HG02642 (cell line): ENCODE measurements at regions not wholly inside any gene's neighbourhood (a gene's known extent, or its start where the extent isn't known, plus 50 kb on each side); places are given as distances from the start of the nearest gene placed in this dataset.

Experiments
- ATAC-seq: cut with Tn5 transposase; IDR thresholded peaks from one replicate; pipeline ENCODE4 v1.9.1; 2021; ENCODE audit warnings: mild to moderate bottlenecking; ENCODE audit not compliant: unreplicated experiment, poor library complexity

DNA sequence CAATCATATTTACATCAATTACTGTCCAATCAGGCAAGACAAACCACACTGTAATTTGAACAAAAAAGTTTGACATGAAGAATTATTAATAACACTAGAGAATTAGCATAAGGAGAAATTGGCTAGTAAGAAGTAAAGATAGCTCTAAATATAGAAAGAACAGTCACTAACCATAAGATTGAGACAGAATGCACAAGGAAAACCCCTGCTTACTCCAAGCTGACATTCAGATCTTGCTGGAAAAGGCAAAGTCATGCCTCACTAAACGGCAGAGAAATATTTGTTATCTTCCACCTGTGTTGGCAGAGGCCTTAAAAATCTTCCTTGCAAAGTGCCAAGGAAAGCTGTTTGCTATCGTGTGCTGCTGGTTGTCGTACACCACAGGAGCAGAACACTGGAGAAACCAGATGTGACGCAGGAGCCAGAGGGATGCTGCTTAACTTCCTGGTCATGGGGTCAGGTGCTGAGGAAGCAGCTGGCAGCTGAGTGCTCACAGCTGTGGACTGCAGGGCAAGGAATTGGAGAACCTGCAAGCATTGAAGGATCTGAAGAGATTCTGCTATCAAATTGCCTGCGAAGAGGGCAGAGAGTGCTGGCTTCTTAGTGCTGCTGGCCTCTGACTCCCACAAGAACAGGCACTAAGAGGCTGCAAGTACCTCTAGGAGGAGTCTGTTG lies 1323.3 kb downstream of the LRFN5 start:
- no peak for ATAC-seq

DNA sequence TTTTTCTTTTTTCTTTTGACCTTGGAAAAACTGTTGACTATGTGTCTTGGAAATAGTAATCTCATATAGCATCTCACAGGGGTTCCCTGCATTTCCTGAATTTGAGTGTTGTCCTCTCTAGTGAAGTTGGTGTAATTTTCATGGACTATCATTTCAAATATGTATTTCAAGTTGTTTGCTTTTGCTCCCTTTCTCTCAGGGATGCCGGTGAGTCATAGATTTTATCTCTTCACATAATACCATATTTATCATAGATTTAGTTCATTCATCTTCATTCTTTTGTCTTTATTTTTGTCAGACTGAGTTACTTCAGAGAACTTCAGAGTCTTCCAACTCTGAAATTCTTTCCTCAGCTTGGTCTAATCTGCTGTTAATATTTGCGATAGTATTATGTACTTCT lies 1320.6 kb downstream of the LRFN5 start:
- ATAC-seq: no peak

DNA sequence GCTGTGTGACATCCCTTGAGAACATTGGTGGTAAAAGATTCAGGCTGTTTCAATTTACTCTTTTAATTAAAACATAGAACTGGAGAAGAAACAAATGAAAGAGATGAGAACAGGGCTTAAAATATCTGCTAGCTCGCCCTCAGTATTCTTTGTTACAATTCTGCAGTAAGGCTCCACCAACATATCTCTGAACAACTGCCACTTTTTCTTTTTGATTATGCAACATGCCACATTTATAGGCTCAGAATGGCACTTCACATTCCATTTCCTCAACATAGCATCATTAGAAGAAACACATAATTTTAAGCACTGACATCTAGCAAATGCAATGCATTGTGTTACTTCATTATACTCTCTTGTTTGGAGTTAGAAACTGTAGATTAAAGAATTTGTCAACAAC lies 1315.2 kb downstream of the LRFN5 start:
- no peak for ATAC-seq

DNA sequence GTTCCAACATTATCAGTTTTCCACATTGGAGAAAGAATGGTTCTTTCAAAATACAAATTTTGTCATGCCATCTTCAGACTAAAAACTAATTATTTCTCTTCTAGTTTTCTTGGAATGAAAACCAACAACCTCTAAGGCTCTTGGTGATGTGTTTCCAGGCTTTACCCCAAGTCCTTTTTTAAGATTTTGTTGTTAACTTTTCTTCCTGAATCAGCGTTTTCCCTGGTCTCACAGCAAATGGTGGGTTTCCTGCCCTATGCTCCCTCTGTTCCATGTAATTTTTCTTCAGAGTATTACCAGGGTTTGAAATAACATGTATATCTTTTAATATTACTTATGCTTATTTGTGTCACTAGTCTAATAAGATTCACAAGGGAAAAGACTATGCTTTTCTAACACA lies 1311.9 kb downstream of the LRFN5 start:
- no peak for ATAC-seq

DNA sequence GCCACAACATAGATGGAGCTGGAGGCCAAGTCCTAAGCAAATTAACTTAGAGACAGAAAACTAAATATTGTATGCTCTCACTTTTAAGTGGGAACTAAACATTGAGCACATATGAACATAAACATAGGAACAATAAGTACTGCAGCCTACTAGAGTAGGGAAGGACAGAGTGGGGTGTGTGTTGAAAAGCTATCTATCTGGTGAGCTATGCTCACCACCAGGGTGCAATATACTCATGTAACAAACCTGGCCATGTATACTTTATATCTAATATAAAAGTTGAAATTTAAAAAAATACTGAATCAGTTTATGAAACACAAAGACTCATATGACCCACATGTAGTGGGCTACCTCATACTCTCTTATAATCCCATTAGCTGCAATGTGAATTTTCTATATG lies 1305.0 kb downstream of the LRFN5 start:
- ATAC-seq: no peak

DNA sequence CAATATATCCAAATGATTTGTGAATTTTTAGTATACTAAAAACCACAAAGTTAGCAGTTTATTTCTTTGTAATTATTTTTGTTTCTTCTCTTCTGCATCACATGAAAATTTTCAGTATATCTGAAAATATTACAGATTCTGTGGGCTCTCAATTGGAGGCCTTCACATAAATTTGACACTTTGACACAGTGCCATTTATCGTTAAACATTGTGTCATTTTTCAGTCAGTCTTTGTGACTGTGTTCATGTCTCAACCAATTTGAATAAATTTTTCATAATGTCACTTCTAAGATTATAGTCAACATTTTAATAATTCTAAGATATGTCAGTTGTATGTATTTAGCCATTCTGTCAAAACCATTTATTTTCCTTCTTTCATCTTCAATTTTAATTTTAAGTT lies 1303.0 kb downstream of the LRFN5 start:
- no peak for ATAC-seq

DNA sequence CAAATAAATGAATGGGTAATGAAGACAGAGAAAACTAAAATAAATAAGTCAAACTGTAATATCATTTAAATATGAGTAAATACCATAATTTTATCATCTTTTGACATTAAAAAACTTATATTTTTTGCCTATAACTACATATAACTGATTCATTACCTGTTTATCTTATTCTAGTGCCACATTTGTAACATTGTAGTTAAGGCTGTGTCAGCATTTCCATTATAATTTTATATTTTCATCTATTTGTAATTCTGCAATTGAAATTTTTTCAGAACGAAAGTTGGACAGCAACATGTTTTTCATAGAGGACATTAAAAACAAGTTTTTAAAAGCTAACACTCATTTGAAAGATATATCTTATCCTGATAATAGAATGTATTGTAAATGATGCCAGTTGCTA lies 1286.5 kb downstream of the LRFN5 start:
- no peak for ATAC-seq

DNA sequence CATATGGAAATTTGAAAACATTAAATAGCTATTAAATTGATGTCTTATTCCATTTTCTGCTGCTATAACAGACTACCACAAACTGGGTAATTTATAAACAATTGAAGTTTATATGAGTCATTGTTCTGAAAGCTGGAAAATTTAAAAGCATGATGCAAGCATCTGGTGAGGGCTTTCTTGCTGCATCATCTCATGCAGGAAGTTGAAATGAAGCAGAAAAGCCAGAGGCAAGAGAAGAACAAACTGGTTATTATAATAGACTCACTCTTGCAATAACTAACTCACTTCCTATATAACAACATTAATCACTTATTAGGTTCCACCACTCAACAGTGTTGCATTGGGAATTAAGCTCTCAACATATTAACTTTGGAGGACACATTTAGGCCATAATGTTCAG lies 1277.4 kb downstream of the LRFN5 start:
- ATAC-seq: no peak

DNA sequence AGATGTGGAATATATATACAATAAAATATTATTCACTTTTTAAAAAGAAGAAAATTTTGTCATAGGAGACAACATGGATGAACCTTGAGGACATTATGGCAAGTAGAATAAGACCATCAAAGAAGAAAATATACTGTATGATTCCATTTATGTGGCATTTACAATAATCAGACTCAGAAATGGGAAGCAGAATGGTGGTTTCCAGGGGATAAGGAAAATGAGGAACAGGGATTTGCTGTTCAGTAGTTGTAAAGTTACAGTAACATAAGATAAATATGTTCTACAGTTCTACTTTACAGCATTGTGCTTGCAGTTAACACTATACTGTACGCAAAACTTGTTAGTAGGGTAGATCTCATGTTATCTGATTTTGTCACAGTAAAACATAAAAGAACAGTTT lies 1271.0 kb downstream of the LRFN5 start:
- ATAC-seq: no peak

DNA sequence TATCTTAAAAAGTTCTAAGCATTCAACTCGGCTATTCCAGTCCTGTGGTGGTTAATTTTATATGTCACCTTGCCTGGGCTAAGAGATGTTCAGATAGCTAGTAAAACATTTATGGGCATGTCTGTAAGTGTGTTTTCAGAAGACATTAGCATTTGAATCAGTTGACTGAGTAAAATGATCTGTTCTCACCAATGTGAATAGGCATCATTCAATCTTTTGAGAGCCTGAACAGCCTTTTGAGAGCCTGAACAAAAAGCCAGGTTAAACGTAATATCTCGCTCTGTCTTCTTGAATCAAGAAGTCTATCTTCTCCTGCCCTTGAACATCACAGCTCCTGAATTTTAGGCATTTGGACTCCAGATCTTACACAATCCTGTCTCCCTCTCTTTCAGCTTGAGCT lies 1266.1 kb downstream of the LRFN5 start:
- no peak for ATAC-seq

DNA sequence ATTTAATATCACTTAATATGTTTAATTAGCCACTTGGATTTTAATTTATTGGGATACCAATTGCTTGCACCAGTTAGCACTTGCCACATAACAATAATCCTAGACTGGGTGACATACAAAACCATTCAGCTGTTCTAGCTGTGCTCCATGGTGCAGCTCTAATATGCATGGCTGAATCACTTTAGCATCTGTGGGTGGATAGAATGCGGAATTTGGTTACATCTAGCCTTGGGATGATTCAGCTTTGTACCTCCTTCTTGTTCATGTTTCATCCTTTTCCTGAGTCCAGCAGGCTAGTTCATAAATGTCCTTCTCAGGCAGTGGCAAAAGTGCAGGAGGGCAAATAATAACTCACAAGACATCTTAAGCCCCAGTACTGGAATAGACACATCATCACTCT lies 1263.0 kb downstream of the LRFN5 start:
- ATAC-seq: no peak

DNA sequence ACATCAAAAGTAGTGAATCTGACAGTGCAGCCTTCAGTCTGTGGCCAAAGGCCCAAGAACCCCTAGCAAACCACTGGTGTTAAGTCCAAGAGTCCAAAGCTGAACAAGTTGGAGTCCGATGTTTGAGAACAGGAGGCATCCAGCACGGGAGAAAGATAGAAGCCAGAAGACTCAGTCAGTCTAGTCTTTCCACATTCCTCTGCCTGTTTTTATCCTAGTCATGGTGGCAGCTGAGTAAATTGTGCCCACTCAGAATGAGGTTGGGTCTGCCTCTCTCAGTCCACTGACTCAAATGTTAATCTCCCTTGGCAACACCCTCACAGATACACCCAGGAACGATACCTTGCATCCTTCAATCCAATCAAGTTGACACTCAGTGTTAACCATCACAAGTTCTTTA lies 1255.4 kb downstream of the LRFN5 start:
- ATAC-seq: no peak

DNA sequence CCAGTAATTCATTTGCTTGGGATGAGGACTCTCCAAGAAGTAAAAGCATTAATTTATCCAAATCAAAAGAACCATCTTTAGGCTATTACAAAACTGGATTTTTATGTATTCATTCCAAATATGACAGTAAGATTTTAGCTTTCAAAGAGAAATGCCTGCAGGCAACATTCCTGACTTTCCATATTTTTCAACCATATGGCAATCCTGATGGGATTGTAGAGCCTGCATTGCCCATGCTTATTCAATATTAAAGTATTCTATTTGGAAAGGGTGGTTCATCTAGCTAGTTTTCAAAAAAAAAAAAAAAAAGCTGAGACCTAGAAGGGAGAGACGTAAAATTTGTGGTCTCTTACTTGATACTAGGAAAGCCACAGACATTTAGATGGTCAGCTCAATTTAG lies 1253.7 kb downstream of the LRFN5 start:
- no peak for ATAC-seq

DNA sequence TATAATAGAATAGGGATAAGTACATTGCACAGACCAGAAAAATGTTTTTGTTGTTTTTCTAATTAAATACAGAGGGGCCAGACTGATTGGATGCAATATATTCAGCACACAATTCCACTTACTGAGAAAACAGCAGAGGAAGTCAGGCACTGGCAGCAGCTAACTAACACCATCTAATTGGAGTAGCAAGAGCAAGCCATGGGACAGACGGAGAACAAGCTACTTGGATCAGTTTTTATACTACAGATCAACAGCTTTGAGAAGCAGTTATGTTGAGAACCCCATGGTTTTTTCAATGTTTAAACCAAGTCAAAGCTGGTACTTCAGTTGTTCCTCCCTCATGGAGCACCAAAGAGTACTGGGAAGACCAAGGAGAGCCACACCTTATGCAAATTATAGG lies 1249.4 kb downstream of the LRFN5 start:
- no peak for ATAC-seq

DNA sequence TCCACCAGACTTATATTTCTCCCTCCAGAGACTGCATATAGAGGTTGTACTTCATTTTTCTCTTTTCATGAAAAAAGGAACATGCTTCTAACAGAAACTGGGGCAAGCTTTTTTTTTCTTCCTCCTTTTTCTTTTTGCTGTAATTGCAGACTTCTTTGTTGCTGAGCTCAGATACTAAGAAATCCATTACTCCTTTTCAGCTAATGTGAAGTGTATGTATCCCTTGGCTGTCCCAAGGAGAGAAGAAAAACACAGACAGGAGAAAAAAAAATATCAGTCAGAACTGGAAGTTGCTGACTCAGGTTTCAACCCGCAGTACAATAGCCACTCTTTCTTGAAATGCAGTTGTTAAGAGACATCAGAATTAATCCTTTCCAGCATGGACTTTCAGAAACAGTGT lies 1248.4 kb downstream of the LRFN5 start:
- no peak for ATAC-seq

DNA sequence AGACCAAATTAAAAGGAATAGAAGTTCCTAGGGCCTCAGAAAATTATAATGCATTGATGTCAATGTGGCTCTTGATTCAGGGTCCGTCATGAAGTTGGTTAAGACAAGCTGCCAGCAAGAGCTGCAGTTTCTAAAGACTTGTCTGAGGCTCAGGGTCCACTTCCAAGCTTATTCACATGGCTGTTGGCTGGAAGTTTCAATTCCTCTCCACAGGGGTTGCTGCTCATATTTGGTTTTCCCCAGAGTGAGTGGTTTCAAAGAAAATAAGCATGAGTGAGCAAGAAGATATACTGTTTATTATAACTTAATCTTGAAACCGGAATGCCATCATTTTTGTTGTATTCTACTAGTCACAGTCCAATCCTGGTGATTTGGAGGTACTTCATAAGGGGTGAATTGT lies 1247.4 kb downstream of the LRFN5 start:
- no peak for ATAC-seq

DNA sequence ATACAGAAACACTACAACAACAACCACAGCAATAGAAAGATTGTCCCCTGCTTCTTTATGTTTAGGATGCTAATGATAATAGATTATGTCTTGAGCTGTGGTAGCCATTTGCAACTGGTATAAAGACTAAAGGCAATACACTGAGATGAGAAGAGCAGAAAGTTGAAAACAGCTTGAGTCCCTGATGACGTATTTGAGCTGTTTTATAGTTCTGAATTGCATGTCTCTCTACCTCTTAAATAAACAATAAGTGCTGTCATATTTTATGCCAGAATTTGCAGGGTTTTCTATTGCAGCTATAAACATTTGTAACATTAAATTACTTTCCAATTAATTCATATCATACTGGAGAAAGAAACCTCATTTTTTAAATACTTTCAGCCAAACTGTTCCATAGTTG lies 1242.0 kb downstream of the LRFN5 start:
- ATAC-seq: no peak

DNA sequence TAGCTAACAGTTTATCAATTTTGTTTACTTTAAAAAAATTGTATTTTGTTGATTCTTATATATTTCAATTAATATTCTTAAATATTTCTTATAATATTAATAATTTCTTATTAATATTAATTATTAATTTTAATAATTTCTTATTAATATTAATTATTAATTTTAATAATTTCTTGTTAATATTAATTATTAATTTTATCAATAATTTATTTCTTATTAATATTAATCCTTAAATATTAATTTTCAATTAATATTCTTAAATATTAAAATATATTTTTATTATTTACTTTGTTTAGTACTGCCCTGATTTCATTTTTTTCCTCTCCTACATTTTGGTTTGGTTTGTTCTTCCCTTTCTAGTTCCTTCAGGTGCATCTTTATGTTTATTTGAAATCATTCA lies 1208.1 kb downstream of the LRFN5 start:
- ATAC-seq: no peak

DNA sequence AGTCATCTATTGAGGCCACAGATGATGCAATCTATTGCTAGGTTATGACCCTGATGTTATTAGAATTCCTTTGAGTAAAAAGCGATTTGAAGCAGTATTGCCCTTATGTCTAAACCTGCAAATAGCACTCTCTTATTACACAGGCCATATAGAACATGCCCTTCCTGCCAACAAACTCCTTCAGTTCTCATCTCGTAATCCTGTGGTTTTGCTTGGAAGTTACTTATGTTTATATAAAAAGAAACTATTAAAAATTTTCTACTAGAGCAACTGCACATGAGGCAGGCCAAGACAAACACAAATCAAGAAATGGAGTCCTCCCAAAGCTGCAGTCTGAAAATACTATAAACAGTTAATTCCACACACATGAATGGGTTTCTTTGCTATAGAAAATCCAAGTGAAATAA lies 1200.2 kb downstream of the LRFN5 start:
- ATAC-seq: no peak

DNA sequence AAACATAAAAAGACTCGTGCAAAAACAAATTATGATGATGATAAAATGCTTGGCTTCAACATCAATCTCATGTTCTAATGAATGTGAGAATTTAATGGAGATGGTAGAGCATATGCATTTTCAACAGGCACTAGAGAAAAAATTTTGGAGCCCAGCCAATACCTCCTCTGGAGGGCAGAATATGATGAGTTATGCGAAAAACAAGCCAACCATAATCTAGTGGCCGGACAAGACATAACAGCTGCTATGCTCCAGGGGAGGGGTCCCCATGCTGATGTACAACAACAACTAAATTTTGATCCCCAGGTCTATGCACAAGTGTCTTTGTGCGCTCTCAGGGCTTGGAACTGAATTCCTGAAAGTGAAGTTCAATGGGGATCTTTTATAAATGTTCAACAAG lies 1197.5 kb downstream of the LRFN5 start:
- ATAC-seq: no peak

DNA sequence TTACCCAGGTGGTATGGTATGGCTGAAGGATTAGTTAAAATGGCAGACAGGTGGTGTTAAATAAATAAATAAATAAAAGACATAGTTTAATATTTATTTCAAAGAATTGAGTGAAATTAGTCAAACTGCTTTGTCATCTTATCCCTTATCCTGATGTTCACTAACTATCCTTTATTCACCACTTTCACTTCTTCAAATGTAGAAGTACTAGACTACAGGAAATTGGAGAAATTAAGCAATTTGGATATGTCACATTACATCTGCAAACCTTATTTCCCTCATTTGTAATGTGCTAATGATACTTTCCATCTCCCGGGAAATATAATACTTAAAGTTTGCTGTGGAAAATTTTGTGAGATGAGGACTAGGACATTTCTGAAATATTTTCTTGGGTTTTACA lies 1195.7 kb downstream of the LRFN5 start:
- no peak for ATAC-seq

DNA sequence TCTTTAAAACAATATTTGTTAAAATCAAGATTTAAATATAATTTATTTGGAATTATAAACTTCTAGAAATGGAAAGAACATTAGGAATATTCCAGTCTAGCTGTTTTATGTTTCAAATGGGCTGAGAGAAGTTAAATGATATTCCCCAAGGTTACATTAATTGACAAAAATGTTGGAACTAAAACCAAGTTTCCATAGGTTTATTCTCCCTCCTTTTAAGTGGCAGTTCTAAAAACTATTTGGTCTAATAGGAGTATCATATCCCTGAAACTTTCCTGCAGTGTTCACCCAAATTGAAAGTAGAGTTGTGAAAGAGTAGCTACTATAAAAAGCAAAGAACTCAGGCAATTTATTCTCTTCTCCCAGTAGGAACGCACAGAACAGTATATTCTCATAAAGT lies 1185.5 kb downstream of the LRFN5 start:
- no peak for ATAC-seq

DNA sequence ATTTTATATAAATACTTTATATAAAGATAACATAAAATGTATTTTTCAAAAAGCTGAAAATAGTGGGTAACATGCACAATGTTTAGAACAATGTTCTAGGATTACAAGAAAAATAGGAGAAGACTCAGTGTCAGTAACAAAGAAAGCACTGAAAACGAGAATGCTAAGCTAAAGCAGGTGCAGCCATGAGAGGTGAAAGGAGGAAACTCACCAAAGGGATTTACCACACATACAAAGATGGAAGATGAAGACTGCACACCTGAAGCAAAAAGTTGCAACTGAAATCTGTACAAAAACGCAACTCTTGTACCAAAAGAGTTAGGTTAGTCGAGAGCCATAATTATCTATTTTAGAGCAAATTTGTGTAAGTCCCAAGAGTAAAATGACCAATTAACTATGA lies 1176.1 kb downstream of the LRFN5 start:
- ATAC-seq: no peak
